ENCODE measurements at regions not wholly inside any gene's neighbourhood (a gene's known extent, or its start where the extent isn't known, plus 50 kb on each side); places are given as distances from the start of the nearest gene placed in this dataset.

DNA sequence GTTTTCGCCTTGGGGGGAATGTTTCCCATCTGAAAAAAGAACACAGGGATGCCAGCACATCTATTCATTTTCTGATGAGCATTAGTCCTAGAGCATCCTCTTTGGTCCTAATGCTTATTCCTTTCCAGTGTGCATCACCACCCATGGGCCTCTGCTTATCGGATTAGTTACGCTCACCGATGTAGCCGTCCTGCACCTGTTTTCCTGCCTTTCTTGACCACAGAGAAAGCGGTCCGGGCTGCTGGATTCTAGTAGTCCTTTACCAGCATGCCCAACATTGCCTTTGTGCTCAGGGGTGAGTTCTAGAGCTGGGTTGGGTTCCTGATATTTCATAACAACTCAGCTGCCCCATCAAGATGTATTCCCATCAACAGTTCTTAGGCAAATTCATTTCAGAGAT lies 2084.5 kb upstream of the C9orf72 start:
- ChIA-PET POLR2A (no interaction called here), CTCF (no interaction called here)
- no TSS peak for BruUV-seq (replicated peaks)

GRCh38 chr9:29659014-29659413 lies 2085.7 kb upstream of the C9orf72 start:
- ChIA-PET CTCF (no interaction called here), POLR2A (no interaction called here), RAD21 (ENCODE audit: low non-redundant PET in 1 of 2, low total read pairs in 2 of 2, uncharacterized antibody in 2 of 2, unreplicated experiment in 2 of 2) (no interaction called here)
- H3K9me3 ChIP-seq (ENCODE audit: control insufficient read depth in 1 of 2, insufficient read depth in 1 of 2, low read depth in 1 of 2, low read length in 2 of 2), result no peaks in the 10 kb centered on the region; a peak in 1 of 4 replicates
- intact Hi-C loops (cut with micrococcal nuclease), result no loop called here
- H3K4me2 ChIP-seq (ENCODE audit: low read length), result no peak overlapping the region
- no peaks in the 10 kb centered on the region for H3K9me2 ChIP-seq (ENCODE audit: insufficient read depth)
- no peak overlapping the region for H3K9ac ChIP-seq (ENCODE audit: low read length)
- no peaks in the 10 kb centered on the region for H4K20me1 ChIP-seq (ENCODE audit: insufficient read depth)
- H3K27ac ChIP-seq (ENCODE audit: low read depth, low read length), result no peak overlapping the region
- H3K36me3 ChIP-seq (ENCODE audit: control insufficient read depth in 1 of 2, insufficient read depth in 2 of 2, low read length in 2 of 2), result no peaks in the 10 kb centered on the region
- TF ChIP-seq RAD21 (IDR thresholded peaks at IDR 0.05; ENCODE audit: low read depth) (no peak), JUND (IDR thresholded peaks at IDR 0.05) (no peak), ELF1 (IDR thresholded peaks at IDR 0.05; ENCODE audit: borderline replicate concordance, low read depth) (no peak), EZH2phosphoT487 (IDR thresholded peaks at IDR 0.05; ENCODE audit: borderline replicate concordance) (no peak)
- H3K4me3 ChIP-seq (replicated peaks in 1 of 2; ENCODE audit: low read depth in 1 of 2, low read length in 2 of 2), result no peak overlapping the region
- no peaks in the 10 kb centered on the region for H3K27me3 ChIP-seq (ENCODE audit: insufficient read depth, low read length)
- no peaks in the 10 kb centered on the region for H3K79me2 ChIP-seq (ENCODE audit: insufficient read depth, low read length)
- BruUV-seq (replicated peaks), result no TSS peak
- no peak for ATAC-seq
- no peak overlapping the region for H2AFZ ChIP-seq (ENCODE audit: low read depth, low read length, poor library complexity, severe bottlenecking)
- DNase-seq (ENCODE audit: low read depth, low spot score), result no peak
- H3K4me1 ChIP-seq (ENCODE audit: control insufficient read depth in 1 of 2, insufficient read depth in 2 of 2, low read length in 2 of 2), result no peaks in the 10 kb centered on the region

More for the DNA sequence above, 2084.5 kb upstream of the C9orf72 start:
- no peak for TF ChIP-seq ZNF274 (IDR thresholded peaks at IDR 0.05; ENCODE audit: low read depth, low read length)
- no peak for TF ChIP-seq CBX3 (IDR thresholded peaks at IDR 0.05; ENCODE audit: low read depth)
- no peak for TF ChIP-seq EZH2phosphoT487 (IDR thresholded peaks at IDR 0.05; ENCODE audit: borderline replicate concordance)
- TF ChIP-seq EGR1 (IDR thresholded peaks at IDR 0.05; ENCODE audit: low read depth), result no peak
- TF ChIP-seq POLR2A (IDR thresholded peaks at IDR 0.05; ENCODE audit: borderline replicate concordance, extremely low read depth, insufficient read depth, insufficient read length), result no peak
- Histone ChIP-seq H2AFZ (ENCODE audit: low read depth, low read length, poor library complexity, severe bottlenecking) (no peak overlapping the region), H3K9me3 (ENCODE audit: control insufficient read depth in 1 of 2, insufficient read depth in 1 of 2, low read depth in 1 of 2, low read length in 2 of 2) (no peaks in the 10 kb centered on the region; a peak in 1 of 4 replicates), H4K20me1 (ENCODE audit: insufficient read depth) (no peaks in the 10 kb centered on the region), H3K9ac (ENCODE audit: low read length) (no peak overlapping the region), H3K27ac (ENCODE audit: low read depth, low read length) (no peak overlapping the region), H3K4me2 (ENCODE audit: low read length) (no peak overlapping the region), H3K36me3 (ENCODE audit: control insufficient read depth in 1 of 2, insufficient read depth in 2 of 2, low read length in 2 of 2) (no peaks in the 10 kb centered on the region), H3K4me1 (ENCODE audit: control insufficient read depth in 1 of 2, insufficient read depth in 2 of 2, low read length in 2 of 2) (no peaks in the 10 kb centered on the region), H3K79me2 (ENCODE audit: insufficient read depth, low read length) (no peaks in the 10 kb centered on the region), H3K4me3 (replicated peaks in 1 of 2; ENCODE audit: low read depth in 1 of 2, low read length in 2 of 2) (no peak overlapping the region), H3K9me2 (ENCODE audit: insufficient read depth) (no peaks in the 10 kb centered on the region), H3K27me3 (ENCODE audit: insufficient read depth, low read length) (no peaks in the 10 kb centered on the region)
- no peak for DNase-seq (ENCODE audit: low read depth, low spot score)
- ATAC-seq, result no peak
- RAD21 ChIA-PET (ENCODE audit: low non-redundant PET in 1 of 2, low total read pairs in 2 of 2, uncharacterized antibody in 2 of 2, unreplicated experiment in 2 of 2), result no interaction called here
- intact Hi-C loops (cut with micrococcal nuclease), result no loop called here
